K562 (cell line): ENCODE measurements at regions not wholly inside any gene's neighbourhood (a gene's known extent, or its start where the extent isn't known, plus 50 kb on each side); places are given as distances from the start of the nearest gene placed in this dataset.
"Not testable (repeated sequence)": the region's sequence is repeated elsewhere in the genome, so short reads cannot be mapped to it uniquely, and the experiment has no call there.

Experiments used
- ATAC-seq: fragments of 200-7000 bp; cut with Tn5 transposase; 3 replicates; pipeline ENCODE4 v1.9.1; 2020; ENCODE audit warnings: moderate library complexity
- BruUV-seq: library from RNA; stranded (reverse); fragments of 400-500 nt; replicated peaks from 2 replicates; lab custom pipeline; 2021; lab: Mats Ljungman, UMichigan
- CTCF ChIA-PET: fragments of 300-600 bp; formaldehyde crosslinking; extraction: SDS; loops from one replicate; lab custom pipeline; 2021; ENCODE audit warnings: low intra/inter-chr PET ratio; lab: Yijun Ruan, JAX
- POLR2A ChIA-PET: fragments of 300-600, 350-650 bp; sonication (Branson Sonifier 250); formaldehyde crosslinking; extraction: SDS; loops from one replicate; lab custom pipeline; 2021; ENCODE audit warnings: antibody characterized with exemption, inconsistent platforms; lab: Yijun Ruan, JAX
- DNase-seq, 4 experiments: peaks; one replicate each; pipeline versions ENCODE4 v3.0.0 to v3.0.0-alpha.2; 2011 to 2018; ENCODE audit warnings: low spot score in 3 of 4, mixed read lengths in 3 of 4; ENCODE audit errors: extremely low read depth in 1 of 4
- FAIRE-seq: peaks from 2 replicates; lab custom pipeline; 2011; peaks lifted over from hg19 to GRCh38; lab: Jason Lieb, UNC
- H2AFZ ChIP-seq: 2 replicates; pipeline ENCODE4 v1.6.0; 2011; ENCODE audit warnings: low read depth, low read length, control low read depth, inconsistent platforms
- H3K27ac ChIP-seq: fragments of 200-600 bp; 3 replicates; pipeline ENCODE4 v1.8.0; 2011; ENCODE audit warnings: low read depth, mild to moderate bottlenecking, control low read depth, inconsistent platforms, low read length, moderate library complexity, mixed read lengths; ENCODE audit errors: extremely low read depth
- H3K27me3 ChIP-seq, 2 experiments: fragments of 300-600 bp in 1 of 2; 2 replicates in 1 of 2; 3 replicates in 1 of 2; pipeline versions ENCODE4 v1.6.0 to v1.8.0; 2011; ENCODE audit warnings: inconsistent platforms in 2 of 2, low read length in 2 of 2, mild to moderate bottlenecking in 1 of 2, mixed read lengths in 1 of 2, moderate library complexity in 1 of 2; ENCODE audit not compliant: control insufficient read depth in 2 of 2, insufficient read depth in 2 of 2
- H3K36me3 ChIP-seq: fragments of 300-600 bp; 3 replicates; pipeline ENCODE4 v1.8.0; 2011; ENCODE audit warnings: mild to moderate bottlenecking, low read length, inconsistent platforms; ENCODE audit not compliant: control insufficient read depth, insufficient read depth
- H3K4me1 ChIP-seq, 2 experiments: fragments of 200-600 bp in 1 of 2; replicated peaks in 1 of 2; 2 replicates in 1 of 2; 3 replicates in 1 of 2; pipeline versions ENCODE4 v1.5.1 to v1.8.0; 2011; ENCODE audit warnings: inconsistent platforms in 2 of 2, low read length in 2 of 2, mild to moderate bottlenecking in 1 of 2, mixed read lengths in 1 of 2, moderate library complexity in 1 of 2; ENCODE audit not compliant: control insufficient read depth in 2 of 2, insufficient read depth in 2 of 2
- H3K4me2 ChIP-seq: 2 replicates; pipeline ENCODE4 v1.6.1; 2011; ENCODE audit warnings: low read length, control low read depth, inconsistent platforms, mixed read lengths; ENCODE audit not compliant: insufficient read depth
- H3K4me3 ChIP-seq: fragments of 200-600 bp; sonication (generic), shearing (Covaris generic); 2 replicates; pipeline ENCODE4 v1.5.1; 2016; ENCODE audit warnings: control low read depth, inconsistent platforms
- H3K79me2 ChIP-seq: fragments of 200-600 bp; 3 replicates; pipeline ENCODE4 v1.8.0; 2011; ENCODE audit warnings: low read length, inconsistent platforms; ENCODE audit not compliant: control insufficient read depth, insufficient read depth
- H3K9ac ChIP-seq, 2 experiments: 2 replicates each; pipeline versions ENCODE4 v1.6.0 to v1.6.1; 2011; ENCODE audit warnings: low read depth in 2 of 2, low read length in 2 of 2, control low read depth in 1 of 2, inconsistent platforms in 1 of 2, mild to moderate bottlenecking in 1 of 2, mixed read lengths in 1 of 2; ENCODE audit not compliant: insufficient read depth in 1 of 2
- H3K9me1 ChIP-seq: one replicate; pipeline ENCODE4 v1.6.0; 2011; ENCODE audit warnings: inconsistent platforms, mild to moderate bottlenecking, low read length, moderate library complexity; ENCODE audit not compliant: control insufficient read depth, insufficient read depth
- H3K9me3 ChIP-seq: replicated peaks from 2 replicates; pipeline ENCODE4 v1.5.1; 2011; ENCODE audit warnings: low read depth, low read length, inconsistent platforms; ENCODE audit not compliant: control insufficient read depth, insufficient read depth
- H4K20me1 ChIP-seq: replicated peaks from 2 replicates; pipeline ENCODE4 v1.6.1; 2011; ENCODE audit warnings: low read length, inconsistent platforms, mixed read lengths; ENCODE audit not compliant: control insufficient read depth, insufficient read depth
- WGBS: fragments of 100-300 bp; shearing (Covaris generic); methylation state at CpG from one replicate; pipeline ENCODE4 v1.1.6; 2016; ENCODE audit warnings: low coverage, mixed read lengths; ENCODE audit not compliant: insufficient coverage; ENCODE audit errors: missing lambda C conversion rate; 5-methylcytosine and 5-hydroxymethylcytosine counted together
- in situ Hi-C: fragments of 300-500 bp; cut with MboI; formaldehyde crosslinking; loops from 4 replicates; pipeline ENCODE4 v1.15.0; 2018; ENCODE audit warnings: inconsistent platforms, mixed read lengths
- intact Hi-C: fragments of 100-400 bp; cut with micrococcal nuclease; formaldehyde crosslinking; loops from 2 replicates; pipeline ENCODE4 v1.14.2; 2022

DNA sequence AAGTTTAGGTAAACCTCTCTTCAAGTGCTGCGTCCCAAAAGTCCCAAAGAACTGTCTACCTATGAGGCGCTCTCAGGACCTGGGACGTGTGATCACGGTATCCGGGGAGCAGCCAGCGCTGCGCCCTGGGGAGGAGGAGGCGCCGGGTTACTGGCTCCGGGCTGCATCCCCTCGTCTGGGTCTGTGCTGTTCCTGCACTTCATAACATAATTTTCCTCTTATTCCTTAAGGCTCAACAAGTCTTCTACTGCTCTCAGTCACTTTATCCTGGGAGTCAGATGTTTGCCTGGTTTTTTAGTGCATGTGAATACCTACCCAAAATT lies 629.3 kb downstream of the PRIM2 start:
- WGBS = 100% methylated on average over 1 of the region's 11 CpGs
- H2AFZ ChIP-seq, H3K4me1 ChIP-seq, H3K27ac ChIP-seq, H3K9ac ChIP-seq, DNase-seq, in situ Hi-C loops, H3K79me2 ChIP-seq, intact Hi-C loops, FAIRE-seq, H3K36me3 ChIP-seq, H3K9me1 ChIP-seq, H4K20me1 ChIP-seq, H3K4me2 ChIP-seq, ATAC-seq, POLR2A ChIA-PET, H3K9me3 ChIP-seq, BruUV-seq, H3K27me3 ChIP-seq, H3K4me3 ChIP-seq, CTCF ChIA-PET: not testable (repeated sequence)

DNA sequence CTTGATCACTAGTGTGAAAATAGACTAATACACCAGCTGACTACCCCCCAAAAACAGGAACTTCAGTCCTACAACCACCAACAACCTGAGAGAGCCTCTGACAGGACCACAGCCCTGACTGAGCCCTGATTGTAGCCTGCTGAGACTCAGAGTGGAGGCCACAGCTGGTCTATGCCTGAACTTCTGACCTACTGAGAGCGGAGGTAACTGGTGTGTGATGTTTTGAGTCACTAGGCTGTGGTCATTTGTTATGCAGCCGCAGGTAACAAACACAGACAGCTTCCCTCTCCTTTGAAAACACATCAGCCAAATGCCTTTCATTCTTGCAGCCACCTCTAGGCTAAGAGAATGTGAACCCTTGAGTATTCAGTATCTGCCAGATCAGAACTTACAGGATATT lies 631.1 kb downstream of the PRIM2 start:
- H3K9ac ChIP-seq, H3K36me3 ChIP-seq, H3K4me1 ChIP-seq, H3K79me2 ChIP-seq, BruUV-seq, H2AFZ ChIP-seq, H3K4me3 ChIP-seq, CTCF ChIA-PET, H3K9me3 ChIP-seq, H4K20me1 ChIP-seq, H3K9me1 ChIP-seq, ATAC-seq, DNase-seq, H3K4me2 ChIP-seq, H3K27ac ChIP-seq, in situ Hi-C loops, FAIRE-seq, intact Hi-C loops, H3K27me3 ChIP-seq: not testable (repeated sequence)
- POLR2A ChIA-PET = interaction anchor here (0.6 kb wide), 1 partner anchor 8 kb away, joined by 3 read pairs; no protein-coding TSS in a partner anchor
- no CpG with 5 or more reads among the region's 2 CpGs for WGBS

DNA sequence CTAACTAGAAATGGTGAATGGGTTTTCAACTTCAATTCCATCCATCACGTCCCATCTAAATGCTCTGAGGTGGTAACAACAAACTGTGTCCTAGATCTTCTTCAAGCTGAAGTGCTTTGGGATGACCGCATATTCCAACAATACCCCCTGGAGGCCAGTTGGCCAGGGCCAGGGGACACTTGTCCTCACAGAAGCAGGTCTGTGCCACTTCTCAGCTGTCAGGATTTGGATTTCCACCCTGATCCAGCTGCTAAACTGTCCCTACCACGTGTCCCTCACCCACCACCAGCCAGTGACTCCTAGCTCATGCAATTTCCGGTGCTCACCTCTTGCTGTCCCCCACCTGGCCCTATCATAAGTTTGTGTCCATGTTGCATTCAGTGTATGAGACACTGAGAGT lies 633.0 kb downstream of the PRIM2 start:
- ATAC-seq, H3K4me2 ChIP-seq, H2AFZ ChIP-seq, H3K9ac ChIP-seq, H3K27me3 ChIP-seq, BruUV-seq, H4K20me1 ChIP-seq, intact Hi-C loops, H3K27ac ChIP-seq, FAIRE-seq, H3K79me2 ChIP-seq, DNase-seq, H3K4me3 ChIP-seq, CTCF ChIA-PET, H3K9me1 ChIP-seq, H3K4me1 ChIP-seq, H3K36me3 ChIP-seq, POLR2A ChIA-PET, H3K9me3 ChIP-seq, in situ Hi-C loops: not testable (repeated sequence)
- WGBS = 64% methylated on average over 3 of the region's 4 CpGs

DNA sequence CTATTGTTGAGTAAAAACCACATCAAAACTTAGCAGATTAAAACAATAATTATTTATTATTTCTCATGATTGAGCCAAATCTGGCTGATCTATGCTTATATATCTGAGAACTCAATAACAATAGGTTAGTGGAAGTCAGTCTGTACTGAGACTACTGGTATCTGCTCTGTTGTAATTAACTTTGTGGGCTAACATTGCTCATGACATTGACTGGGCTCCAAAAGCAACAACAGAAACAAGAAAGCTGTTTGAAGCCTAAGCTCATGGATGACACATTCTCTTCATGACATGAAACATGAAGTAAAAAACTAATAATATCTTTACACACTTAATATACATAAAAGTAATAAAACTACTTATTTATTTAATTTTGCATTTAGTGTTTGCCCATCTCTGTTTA lies 649.3 kb downstream of the PRIM2 start:
- intact Hi-C loops, H4K20me1 ChIP-seq, FAIRE-seq, BruUV-seq, H3K27me3 ChIP-seq, H3K36me3 ChIP-seq, H3K4me1 ChIP-seq, H3K9me1 ChIP-seq, H2AFZ ChIP-seq, H3K9ac ChIP-seq, in situ Hi-C loops, H3K4me2 ChIP-seq, DNase-seq, CTCF ChIA-PET, H3K79me2 ChIP-seq, ATAC-seq, POLR2A ChIA-PET, H3K9me3 ChIP-seq, H3K27ac ChIP-seq, H3K4me3 ChIP-seq: not testable (repeated sequence)
